Lower leg skin (tissue), 4 donors: ENCODE measurements at regions not wholly inside any gene's neighbourhood (a gene's known extent, or its start where the extent isn't known, plus 50 kb on each side); places are given as distances from the start of the nearest gene placed in this dataset.

ENCODE experiments used
- DNase-seq, 2 donors: peaks; one replicate each; pipeline ENCODE4 v3.0.0-alpha.2; 2019; ENCODE audit warnings: low spot score in 2 of 2
- H3K4me3 ChIP-seq: fragments of 200-600 bp; sonication (generic); 2 replicates; pipeline ENCODE4 v1.5.1; 2017; ENCODE audit warnings: mild to moderate bottlenecking, low read depth; ENCODE audit not compliant: poor library complexity, severe bottlenecking
- POLR2A ChIP-seq, 2 donors: fragments of 450-650 bp; IDR thresholded peaks; one replicate each; pipeline ENCODE4 v1.6.1; 2016 to 2017; ENCODE audit warnings: antibody characterized with exemption in 2 of 2, mild to moderate bottlenecking in 1 of 2, moderate library complexity in 1 of 2
- WGBS, 2 donors: methylation state at CpG; one replicate each; pipeline ENCODE4 v1.1.5; 2018; 5-methylcytosine and 5-hydroxymethylcytosine counted together
- intact Hi-C: fragments of 100-400 bp; cut with DNase I; formaldehyde crosslinking; loops from one replicate; pipeline ENCODE4 v1.15.0; 2023; ENCODE audit warnings: low total_unique reads
- TF ChIP-seq, protein P1 (sequence below), 3 donors: fragments of 450-650 bp; IDR thresholded peaks; one replicate each; pipeline ENCODE4 v1.5.1; 2016; ENCODE audit warnings: antibody characterized with exemption in 3 of 3, mild to moderate bottlenecking in 3 of 3, moderate library complexity in 2 of 3

DNA sequence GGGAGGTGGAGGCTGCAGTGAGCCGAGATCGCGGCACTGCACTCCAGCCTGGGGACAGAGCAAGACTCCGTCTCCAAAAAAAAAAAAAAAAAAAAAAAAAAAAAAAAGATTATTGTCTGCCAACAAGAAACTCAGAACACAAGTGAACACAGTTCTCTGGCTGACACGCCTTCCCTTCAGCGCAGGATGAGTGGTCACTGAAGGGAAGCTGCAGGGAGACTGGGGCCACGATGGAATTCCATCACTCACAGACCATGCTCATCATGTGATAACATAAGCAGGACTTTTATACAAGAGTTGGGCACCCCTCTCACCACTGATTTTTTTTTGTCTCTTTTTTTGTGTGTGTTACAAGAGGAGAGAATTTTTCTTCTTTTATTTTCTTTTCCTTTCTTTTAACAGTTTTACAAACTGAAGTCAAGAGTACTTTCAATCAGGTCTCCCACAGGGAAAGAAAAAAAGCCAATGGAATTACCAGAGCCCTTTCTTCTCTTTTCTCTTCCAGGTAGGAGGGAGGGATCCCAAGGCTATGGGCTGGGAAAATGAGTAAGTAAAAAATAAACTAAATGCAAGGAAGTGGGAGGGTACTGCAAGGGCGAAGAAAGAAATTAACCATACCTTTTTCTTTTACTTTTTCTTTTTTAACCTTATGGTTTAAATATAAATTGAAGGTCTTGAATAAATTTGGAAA, 435.6 kb downstream of the GPM6A start:
- H3K4me3 ChIP-seq: no peak overlapping the region
- WGBS, 2 donors: 88% methylated on average over 7 to 8 of the region's 8 CpGs
- intact Hi-C loops: no loop called here
- no peak for TF ChIP-seq POLR2A (IDR thresholded peaks at IDR 0.05)
- TF ChIP-seq, protein P1, sequence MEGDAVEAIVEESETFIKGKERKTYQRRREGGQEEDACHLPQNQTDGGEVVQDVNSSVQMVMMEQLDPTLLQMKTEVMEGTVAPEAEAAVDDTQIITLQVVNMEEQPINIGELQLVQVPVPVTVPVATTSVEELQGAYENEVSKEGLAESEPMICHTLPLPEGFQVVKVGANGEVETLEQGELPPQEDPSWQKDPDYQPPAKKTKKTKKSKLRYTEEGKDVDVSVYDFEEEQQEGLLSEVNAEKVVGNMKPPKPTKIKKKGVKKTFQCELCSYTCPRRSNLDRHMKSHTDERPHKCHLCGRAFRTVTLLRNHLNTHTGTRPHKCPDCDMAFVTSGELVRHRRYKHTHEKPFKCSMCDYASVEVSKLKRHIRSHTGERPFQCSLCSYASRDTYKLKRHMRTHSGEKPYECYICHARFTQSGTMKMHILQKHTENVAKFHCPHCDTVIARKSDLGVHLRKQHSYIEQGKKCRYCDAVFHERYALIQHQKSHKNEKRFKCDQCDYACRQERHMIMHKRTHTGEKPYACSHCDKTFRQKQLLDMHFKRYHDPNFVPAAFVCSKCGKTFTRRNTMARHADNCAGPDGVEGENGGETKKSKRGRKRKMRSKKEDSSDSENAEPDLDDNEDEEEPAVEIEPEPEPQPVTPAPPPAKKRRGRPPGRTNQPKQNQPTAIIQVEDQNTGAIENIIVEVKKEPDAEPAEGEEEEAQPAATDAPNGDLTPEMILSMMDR (IDR thresholded peaks at IDR 0.05): no peak
- DNase-seq: no peak

- no peak for DNase-seq
- intact Hi-C loops: no loop called here
- no peak overlapping the region for H3K4me3 ChIP-seq
- TF ChIP-seq POLR2A (IDR thresholded peaks at IDR 0.05): no peak
- TF ChIP-seq, protein P1 (IDR thresholded peaks at IDR 0.05): no peak
- WGBS, 2 donors: 64 to 65% methylated on average over 2 of the region's 2 CpGs
Observed at GRCh38 chr4:175377203-175377602, 434.9 kb downstream of the GPM6A start.

- 84 to 89% methylated on average over 4 of the region's 4 CpGs for WGBS, 2 donors
- no peak for TF ChIP-seq POLR2A (IDR thresholded peaks at IDR 0.05)
- TF ChIP-seq, protein P1 (IDR thresholded peaks at IDR 0.05): no peak
- no peak overlapping the region for H3K4me3 ChIP-seq
- no peak for DNase-seq
- intact Hi-C loops: no loop called here
Observed at GRCh38 chr4:175378372-175378771, 433.7 kb downstream of the GPM6A start.

DNA sequence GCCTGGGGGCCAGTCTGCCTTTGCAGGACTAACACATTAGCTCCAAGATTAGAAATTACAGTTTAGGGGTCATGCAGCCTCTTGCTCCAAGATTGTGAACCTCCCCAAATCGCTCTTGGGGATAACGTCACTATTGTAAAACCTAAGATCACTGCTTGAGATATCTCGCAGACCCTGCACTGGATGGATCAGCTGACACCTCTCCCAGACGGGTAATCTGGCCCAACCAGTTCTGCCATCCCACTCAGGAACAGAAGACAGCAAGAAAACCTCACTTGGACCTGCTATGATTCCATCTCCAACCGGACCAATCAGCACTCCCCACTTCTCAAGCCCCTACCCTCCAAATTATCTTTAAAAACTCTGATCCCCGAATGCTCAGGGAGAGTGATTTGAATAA, 431.2 kb downstream of the GPM6A start:
- no peak for DNase-seq
- no peak overlapping the region for H3K4me3 ChIP-seq
- no peak for TF ChIP-seq POLR2A (IDR thresholded peaks at IDR 0.05)
- TF ChIP-seq, protein P1 (IDR thresholded peaks at IDR 0.05): no peak
- intact Hi-C loops: no loop called here
- WGBS, 2 donors: 60 to 64% methylated on average over 6 of the region's 6 CpGs

DNA sequence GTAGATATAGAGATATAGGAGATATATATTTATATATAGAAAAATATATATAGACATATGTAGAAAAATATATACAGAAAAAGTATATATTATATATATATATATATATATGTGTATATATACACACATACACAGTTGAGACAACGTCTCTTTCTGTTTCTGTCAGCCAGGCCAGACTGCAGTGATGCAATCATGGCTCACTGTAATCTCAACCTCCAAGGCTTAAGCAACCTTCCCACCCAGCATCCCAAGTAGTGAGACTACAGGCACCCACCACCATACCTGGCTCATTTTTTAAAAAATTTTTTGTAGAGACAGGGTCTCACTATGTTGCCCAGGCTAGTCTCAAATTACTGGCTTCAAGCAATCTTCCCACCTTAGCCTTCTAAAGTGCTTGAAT, 426.3 kb downstream of the GPM6A start:
- TF ChIP-seq, protein P1 (IDR thresholded peaks at IDR 0.05): no peak
- no peak for TF ChIP-seq POLR2A (IDR thresholded peaks at IDR 0.05)
- no peak for DNase-seq
- intact Hi-C loops: no loop called here
- WGBS, 2 donors: 69 to 70% methylated on average over 1 of the region's 1 CpG
- no peak overlapping the region for H3K4me3 ChIP-seq
